ENCODE measurements at regions not wholly inside any gene's neighbourhood (a gene's known extent, or its start where the extent isn't known, plus 50 kb on each side); places are given as distances from the start of the nearest gene placed in this dataset.

DNA sequence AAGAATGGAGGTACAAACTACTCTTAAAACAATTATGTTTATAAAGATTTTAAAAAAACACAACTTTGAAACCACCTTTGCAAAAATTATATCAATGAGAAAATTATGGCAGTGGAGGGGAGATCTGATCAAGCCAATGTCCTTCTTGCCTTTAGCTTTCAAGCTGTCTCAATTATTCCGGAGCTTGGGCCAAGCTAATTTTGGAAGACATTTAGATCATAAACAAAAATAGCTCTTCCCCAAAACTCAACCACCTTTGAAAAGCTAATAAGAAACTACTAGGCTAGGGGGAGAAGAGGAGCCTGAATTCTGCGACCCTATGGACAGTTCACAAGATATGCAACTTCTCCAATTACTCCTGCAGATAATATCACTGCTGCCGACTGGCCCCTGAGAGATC, 263.3 kb downstream of the ICE1 start:
- TF ChIP-seq, protein P1, sequence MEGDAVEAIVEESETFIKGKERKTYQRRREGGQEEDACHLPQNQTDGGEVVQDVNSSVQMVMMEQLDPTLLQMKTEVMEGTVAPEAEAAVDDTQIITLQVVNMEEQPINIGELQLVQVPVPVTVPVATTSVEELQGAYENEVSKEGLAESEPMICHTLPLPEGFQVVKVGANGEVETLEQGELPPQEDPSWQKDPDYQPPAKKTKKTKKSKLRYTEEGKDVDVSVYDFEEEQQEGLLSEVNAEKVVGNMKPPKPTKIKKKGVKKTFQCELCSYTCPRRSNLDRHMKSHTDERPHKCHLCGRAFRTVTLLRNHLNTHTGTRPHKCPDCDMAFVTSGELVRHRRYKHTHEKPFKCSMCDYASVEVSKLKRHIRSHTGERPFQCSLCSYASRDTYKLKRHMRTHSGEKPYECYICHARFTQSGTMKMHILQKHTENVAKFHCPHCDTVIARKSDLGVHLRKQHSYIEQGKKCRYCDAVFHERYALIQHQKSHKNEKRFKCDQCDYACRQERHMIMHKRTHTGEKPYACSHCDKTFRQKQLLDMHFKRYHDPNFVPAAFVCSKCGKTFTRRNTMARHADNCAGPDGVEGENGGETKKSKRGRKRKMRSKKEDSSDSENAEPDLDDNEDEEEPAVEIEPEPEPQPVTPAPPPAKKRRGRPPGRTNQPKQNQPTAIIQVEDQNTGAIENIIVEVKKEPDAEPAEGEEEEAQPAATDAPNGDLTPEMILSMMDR (IDR thresholded peaks at IDR 0.05; ENCODE audit: low read depth, low read length, poor library complexity, severe bottlenecking) = no peak
- TF ChIP-seq EZH2phosphoT487 (IDR thresholded peaks at IDR 0.05; ENCODE audit: borderline replicate concordance, low read length) = no peak

Data from DOHH2 (cell line).